LNCAP (cell line): ENCODE measurements at regions not wholly inside any gene's neighbourhood (a gene's known extent, or its start where the extent isn't known, plus 50 kb on each side); places are given as distances from the start of the nearest gene placed in this dataset.

Source experiments
- TF ChIP-seq, protein P1 (sequence below): fragments of 450-650 bp; IDR thresholded peaks from 2 replicates; pipeline ENCODE4 v1.5.1; 2017; ENCODE audit warnings: mild to moderate bottlenecking

DNA sequence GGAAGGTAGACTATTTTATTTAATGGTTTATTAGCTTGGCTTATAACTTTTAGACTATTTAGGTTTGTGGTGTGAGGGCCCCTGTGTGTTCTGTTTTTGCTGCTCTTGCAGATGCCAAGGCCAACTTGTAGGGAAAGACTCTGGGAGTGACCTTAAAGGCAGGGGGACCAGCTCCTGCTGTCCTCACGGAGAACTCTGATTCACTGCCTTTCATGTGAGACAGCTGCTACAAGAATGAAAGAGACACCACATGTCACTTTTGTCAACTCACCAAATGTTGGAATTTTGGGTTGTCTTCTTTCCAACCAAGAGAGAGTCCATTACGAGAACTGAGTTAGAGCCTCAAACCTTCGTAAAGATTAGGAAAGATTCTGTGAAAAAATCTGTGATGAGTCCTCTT is 258.3 kb upstream of the ADAMTSL1 start:
- TF ChIP-seq, protein P1, sequence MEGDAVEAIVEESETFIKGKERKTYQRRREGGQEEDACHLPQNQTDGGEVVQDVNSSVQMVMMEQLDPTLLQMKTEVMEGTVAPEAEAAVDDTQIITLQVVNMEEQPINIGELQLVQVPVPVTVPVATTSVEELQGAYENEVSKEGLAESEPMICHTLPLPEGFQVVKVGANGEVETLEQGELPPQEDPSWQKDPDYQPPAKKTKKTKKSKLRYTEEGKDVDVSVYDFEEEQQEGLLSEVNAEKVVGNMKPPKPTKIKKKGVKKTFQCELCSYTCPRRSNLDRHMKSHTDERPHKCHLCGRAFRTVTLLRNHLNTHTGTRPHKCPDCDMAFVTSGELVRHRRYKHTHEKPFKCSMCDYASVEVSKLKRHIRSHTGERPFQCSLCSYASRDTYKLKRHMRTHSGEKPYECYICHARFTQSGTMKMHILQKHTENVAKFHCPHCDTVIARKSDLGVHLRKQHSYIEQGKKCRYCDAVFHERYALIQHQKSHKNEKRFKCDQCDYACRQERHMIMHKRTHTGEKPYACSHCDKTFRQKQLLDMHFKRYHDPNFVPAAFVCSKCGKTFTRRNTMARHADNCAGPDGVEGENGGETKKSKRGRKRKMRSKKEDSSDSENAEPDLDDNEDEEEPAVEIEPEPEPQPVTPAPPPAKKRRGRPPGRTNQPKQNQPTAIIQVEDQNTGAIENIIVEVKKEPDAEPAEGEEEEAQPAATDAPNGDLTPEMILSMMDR = no peak

DNA sequence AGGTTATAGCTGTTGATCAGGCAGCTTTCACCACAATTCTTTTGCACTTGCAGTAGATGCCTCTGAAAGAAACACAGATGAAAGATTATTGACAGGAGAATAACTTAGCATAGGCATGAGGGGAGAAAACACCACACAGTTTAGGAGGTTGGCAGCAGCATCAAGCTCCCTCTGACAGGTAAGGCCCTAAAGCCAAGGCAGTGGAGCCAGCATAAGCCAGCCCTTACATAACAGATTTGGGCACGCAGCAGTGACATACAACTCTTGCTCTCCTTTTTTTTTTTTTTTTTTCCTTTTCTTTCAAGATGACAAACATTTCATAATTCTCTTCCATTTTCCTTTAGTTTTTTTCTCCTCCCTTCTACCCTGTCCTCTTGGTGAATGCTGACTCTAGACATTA is 257.6 kb upstream of the ADAMTSL1 start:
- TF ChIP-seq, protein P1 = no peak

DNA sequence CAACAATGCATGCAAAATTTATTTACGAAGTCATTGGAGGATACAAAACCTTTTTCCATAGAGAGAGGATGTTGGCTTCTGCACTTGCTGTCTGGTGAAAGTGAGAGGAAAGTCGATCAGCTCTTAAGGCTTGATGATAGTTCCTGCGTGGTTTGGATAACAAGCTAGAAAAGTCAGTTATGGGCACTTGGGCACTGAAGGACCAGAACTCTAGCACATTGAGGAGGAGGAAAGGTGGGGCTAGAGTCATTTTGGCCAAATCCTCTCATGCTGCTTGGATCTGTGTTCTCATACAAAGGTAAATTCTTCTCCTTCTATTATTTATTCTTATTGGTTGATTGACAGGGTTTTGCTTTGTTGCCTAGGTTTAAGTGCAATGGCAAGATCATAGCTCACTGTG is 245.9 kb upstream of the ADAMTSL1 start:
- TF ChIP-seq, protein P1 = no peak

DNA sequence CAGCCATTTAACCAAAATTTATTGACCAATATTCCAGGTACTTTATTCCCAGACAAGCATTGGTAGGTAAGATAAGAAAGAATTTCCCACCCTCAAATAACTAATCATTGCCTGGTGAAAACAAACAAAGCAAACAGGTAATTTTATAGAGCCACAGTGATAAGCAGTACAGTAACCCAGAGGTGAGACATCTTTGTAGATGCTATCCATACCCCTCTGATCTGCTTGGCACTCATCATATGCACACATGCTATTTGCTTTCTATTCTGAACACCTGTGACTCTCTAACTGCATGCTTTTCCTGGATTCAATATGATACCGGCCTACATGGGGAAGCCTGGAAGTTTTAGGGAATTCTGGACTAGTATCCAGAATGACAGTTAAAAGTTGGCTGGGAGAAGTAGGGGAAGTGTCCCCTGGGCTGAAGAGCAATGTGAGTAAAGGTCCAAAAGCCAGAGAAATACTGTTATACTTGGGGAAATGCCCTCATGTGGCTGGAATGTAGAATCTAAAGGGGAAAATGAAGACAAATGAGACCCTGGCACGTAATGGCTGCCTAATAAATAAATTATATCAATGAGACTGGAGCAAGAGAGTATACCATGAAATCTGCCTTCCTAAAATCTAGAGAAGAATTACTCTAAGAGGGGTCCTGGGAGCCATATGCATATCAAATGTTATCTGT is 243.8 kb upstream of the ADAMTSL1 start:
- TF ChIP-seq, protein P1 = no peak

DNA sequence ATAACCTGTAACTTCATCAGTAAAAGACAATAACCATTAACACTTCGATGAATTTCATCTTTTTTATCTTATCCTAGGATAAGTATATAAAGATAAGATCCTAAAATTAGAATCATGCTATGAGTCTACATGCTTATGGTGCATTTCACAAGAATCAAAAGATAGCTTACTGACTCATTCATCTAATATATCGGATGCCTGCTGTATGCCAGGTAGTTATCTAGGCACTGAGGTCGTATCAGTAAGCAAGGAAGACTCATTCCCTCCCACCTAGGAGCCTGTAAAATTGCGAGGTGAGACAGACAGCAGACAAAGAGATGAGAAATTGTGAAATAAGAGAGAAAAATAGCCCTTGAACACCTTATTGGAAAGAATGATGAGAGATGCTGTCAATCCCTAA is 240.6 kb upstream of the ADAMTSL1 start:
- TF ChIP-seq, protein P1 = no peak

DNA sequence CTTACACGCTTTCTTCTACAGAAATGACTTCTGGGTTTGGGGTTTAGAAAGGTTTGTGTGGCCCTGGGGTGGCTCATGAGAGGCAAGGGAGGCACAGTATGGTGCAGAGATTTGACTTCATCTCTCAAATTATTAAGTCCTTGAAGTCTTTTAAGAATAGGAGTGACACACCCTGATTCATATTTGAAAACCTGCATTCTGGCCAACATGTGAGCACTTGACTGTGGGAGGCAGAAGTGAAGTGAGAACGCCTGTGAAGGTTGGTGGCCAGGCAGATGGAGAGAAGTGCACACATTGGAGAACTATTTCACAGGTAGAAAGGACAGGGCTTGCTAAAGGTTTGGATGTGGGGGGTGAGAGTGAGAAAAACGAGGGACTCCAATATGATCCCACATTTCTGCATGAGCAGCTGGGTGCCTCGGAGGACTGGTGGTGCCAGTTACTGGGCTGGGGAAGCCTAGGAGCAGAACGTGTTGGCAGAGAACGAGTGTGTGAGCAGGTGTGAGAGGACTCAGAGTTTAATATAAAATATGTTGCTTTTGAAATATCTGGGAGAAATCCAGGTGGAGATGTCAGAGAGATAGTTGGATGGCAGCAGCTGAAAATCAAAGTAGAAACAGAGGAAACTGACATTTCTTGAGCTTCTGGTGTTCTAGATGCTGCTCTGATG is 240.0 kb upstream of the ADAMTSL1 start:
- TF ChIP-seq, protein P1 = no peak

DNA sequence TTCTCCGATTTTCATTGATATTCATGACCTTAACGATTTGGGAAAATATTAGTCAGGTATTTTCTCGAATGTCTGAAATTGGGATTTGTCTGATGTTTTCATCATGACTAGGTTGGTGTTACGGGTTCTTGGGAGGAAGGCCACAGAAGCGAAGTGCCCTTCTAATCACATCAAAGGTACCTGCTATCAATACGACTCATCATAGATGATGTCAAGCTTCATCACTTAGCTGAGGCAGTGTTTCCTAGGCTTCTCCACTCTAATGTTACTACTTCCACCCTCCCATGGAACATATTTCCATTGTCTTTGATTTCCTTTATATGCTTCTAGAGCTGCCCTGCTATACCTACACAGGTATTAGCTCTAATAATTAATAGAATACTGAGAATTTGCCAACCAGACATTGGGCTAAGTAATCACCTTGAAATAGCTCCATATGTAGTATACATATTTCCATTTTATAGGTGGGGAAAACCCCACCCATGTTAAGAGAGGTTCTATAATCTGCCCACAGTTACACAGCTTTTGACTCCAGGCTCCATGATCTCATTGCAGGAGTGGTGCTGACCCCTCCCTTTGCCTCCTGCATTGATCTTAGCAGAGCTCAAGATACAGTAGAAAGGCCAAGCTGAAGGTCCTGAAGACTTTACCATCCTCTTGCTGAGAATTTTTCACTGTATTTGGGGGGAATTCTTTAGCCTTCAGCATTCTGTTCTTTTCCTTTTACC is 238.6 kb upstream of the ADAMTSL1 start:
- TF ChIP-seq, protein P1 = no peak
